HuH-7.5 (cell line): ENCODE measurements at regions not wholly inside any gene's neighbourhood (a gene's known extent, or its start where the extent isn't known, plus 50 kb on each side); places are given as distances from the start of the nearest gene placed in this dataset.
A peak's percentile ranks its signal among the peaks of the same experiment; 100 is the strongest.

Experiments used
- DNase-seq: peaks from one replicate; pipeline ENCODE4 v3.0.0; 2011; ENCODE audit warnings: low spot score

DNA sequence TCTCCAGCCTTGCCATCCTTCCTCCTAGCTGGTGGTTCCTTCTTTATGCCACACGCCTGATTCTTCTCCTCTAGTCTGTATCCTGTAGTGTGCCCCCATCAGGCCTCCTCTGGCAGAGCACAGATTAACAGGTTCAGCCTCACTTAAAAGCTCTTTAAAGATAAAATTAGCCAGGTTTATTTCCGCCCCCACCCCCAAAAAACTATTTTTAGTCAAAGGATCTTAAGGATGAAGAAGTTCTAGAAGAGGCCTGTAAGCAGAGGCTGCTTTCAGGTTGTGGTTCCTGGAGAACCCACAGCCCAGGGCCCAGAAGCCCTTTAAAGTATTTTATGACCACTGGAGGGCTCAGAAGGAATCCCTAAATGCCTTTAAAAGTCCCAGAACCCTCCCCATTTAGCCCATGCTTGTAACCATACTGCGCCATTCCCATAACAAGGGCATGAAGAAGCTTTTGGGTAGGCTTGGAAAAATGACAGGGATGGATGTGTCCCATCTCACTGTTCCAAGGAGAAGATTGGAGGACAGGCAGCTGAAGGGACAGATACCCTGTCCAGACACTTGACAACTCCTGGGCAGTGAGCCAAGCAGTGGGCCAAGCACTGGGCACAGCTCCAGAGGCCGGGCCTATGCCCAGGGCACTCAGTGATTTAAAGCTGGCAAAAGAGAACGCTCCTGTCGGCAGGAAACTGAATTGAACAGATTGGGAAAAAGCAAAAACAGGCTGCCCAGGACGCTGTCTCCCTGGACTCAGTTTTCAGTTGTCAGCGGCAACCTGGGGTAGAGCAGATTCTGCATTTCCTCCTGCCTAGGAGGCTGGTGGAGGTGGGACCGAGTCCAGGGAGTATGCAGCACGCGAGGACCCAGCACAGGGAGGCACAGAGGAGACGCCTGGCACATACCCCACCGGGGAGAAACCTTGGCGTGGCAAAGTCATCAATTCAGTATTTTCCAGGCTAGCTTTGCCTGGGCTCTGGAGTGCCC lies 106.3 kb upstream of the SSBP2 start:
- DNase-seq: no peak

GRCh38 chr5:81855591-81855990 lies 104.7 kb upstream of the SSBP2 start:
- no peak for DNase-seq

DNA sequence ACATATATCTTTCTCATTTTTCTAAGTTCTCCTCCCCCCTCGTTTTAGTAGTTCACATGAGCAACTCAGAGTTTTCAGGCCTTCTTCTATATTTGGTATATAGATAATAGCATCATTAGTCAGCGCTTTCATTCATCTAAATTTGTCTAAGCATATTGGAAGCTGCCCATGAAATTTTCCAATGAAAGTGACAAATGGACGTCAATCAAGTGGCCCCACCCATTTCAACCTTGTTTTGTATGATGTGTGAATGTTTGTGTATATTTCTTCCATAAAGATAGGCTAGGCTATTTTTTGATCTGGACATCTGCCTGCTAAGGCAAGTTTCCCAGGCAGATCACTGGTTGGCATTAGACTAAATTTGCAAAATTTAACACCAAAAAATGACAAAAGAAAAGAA lies 104.0 kb upstream of the SSBP2 start:
- no peak for DNase-seq

- no peak for DNase-seq
Measured at GRCh38 chr5:81854485-81854884, 103.6 kb upstream of the SSBP2 start.

- no peak for DNase-seq
Measured at GRCh38 chr5:81853030-81853357, 102.1 kb upstream of the SSBP2 start.

GRCh38 chr5:81852291-81853029 lies 101.6 kb upstream of the SSBP2 start:
- no peak for DNase-seq

GRCh38 chr5:81851481-81852178 lies 100.7 kb upstream of the SSBP2 start:
- DNase-seq: peak; percentile 71

DNA sequence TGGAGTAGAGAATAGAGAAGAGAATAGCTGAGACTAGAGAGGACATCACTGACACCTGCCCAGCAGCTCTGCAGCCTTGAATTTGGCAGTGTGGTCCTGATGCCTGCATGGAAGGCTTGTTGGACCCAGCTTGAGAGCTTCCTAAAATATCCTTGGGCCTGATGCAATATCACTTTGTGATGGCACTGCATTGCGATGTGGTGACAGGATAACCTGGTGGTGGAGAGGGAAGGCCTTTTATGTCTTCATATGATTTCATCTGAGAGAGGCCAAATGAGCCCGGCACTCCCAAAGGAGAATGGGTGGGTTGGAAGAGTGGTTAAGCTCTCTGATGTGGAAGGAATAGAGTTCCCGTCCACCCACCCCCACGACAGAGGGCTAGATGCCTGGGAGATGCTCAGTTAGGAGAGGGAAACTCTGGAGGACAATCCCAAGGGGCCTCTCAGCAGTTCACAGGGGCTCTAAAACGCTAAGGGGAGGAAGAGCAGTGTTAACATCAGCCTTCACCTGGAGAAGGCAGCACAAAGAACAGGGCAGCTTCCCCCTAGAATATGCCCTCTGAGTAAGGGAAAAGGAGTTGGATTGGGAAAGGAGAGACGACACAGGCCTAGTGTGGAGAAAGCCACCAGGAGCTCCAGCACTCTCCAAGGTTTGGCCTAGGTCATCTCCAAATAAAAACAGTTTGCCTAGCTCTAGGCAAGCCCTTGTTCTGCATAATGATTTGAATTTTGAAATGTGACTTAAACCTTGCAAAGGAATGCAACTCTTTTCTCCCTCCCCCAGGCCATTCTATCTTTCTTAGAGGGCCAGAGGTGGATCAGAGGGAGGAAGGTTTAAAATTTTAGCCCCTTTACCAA lies 99.8 kb upstream of the SSBP2 start:
- DNase-seq: no peak

DNA sequence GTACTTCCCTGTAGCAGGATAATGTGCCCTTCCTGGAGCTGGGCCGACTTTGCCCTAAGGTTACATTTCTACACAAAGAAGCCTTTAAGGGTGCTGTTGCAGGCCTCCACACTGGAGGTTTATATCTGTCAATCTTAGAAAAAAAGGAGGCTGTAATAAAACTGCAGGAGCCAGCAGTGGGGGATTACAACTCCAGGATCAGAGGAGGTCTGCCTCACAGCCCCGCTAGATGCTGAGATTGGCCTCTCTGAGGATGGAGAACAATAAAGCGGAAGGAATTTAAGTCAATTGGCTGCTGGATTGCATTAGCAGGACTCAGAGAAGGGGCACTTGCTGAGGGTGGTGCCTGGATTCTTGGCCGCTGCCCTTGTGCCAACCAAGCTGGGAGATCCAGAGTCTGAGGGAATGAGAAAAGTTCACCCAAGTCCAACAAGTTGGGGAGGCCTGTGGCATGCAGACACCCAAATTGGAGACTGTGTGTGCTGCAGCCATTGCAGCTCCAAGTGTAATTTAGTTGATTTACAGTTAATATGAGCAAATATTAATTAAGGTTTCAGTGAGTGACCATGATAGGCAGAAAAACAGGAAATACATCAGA lies 99.0 kb upstream of the SSBP2 start:
- DNase-seq: no peak

GRCh38 chr5:81848362-81848880 lies 97.5 kb upstream of the SSBP2 start:
- DNase-seq: no peak

DNA sequence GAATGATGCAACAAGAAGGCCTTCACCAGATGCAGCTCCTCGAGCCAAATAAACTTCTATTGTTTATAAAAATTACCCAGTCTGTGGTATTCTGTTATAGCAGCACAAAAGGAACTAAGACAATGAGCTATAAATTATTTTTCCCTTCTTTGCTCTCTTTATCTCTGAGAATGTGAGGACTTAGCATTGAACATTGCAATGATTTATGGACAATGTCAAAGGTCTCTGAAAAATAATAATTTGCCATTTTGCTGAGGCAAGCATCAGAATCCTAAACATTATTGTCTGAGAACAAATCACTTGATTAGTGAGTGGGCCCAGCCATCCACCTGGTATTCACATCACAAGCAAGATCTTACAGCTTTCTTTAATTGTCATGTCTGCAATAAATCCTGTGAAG lies 95.4 kb upstream of the SSBP2 start:
- no peak for DNase-seq

DNA sequence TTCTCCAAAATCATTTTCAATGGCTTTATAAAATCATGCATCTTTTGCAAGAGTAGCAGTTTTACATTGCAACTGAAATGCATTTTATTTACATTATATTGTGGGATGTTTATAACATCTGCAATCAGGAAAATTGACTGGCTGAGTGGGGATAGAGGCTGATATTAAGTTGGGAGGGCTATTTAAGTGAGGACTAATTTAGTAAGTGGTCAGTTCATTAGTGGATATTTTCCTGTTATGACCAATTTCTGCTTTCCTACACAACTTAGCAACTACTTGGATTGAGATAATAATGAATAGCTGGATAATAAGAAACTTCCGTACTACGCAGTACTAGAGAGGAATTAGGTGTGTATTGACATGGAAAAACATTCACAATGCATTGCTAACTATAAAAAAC lies 92.9 kb upstream of the SSBP2 start:
- no peak for DNase-seq

DNA sequence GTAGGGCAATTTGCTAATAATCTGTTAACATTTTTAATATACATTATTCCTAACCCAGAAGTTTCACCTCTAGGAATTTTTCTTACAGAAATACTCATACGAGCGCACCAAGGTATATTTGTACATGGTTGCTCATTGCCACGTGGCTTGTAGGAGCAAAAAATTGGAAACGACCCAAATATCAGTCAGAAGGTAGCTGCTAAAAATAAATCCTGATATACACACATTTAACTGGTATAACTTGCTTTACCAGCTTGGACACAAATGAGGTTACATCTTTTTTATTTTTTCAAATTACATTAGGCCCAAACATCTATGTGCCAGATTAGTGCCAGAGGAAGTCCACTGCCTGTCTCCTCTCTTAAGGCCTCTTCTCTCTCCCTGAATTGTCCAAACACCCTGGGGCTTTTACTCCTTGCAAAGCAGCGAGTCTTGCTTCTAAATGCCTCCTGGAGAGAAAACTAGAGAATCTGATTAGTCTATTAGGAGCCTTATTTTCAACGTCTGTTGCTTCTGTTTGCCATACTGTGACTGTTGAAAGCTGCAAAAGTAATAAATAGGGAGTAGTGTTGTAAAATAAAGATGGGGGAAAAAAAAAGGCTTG lies 92.0 kb upstream of the SSBP2 start:
- DNase-seq: no peak

DNA sequence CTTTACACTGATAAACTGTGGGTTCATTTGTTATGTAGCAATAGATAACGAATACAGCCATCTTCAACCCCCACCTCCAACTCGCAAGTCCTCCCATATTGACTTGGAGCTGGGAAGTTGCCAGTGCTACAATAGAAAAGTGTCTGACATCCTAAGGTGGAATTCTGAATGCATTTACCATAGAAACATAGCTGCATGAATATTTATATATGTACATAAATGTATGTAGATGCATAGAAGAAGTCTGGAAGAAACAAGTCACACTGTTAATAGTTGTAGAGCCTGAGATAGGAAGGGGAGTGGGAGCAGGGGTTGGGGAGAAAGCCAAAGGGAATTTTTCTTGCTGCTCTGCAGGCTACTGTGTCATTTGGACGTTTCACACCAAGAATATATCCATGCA lies 88.1 kb upstream of the SSBP2 start:
- DNase-seq: no peak

DNA sequence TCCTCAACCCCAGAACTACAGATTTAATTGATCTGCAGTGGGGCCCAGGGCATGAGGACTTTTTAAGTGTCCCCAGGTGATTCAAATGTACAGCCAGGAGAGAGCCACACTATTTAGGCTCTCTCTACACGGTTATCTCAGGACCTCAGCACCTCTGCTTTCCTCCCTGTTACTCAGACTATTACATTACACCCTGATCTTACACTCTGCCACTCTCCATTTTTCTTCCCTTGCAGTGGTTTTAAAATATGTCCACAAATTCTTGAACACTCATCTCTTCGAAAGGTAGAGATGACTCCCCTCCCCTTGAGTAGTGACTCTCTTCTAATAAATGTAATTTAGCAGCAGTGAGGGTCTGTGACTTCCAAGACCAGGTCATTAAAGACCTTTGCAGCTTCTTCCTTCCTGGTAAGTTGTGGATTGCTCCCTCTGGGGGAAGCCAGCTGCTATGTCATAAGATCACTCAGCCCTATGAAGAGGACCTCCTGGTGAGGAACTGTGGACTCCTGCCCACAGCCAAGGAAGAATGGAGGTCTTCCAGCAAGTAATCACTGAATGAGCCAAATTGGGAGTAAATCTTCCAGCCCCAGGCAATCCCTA lies 87.5 kb upstream of the SSBP2 start:
- no peak for DNase-seq

DNA sequence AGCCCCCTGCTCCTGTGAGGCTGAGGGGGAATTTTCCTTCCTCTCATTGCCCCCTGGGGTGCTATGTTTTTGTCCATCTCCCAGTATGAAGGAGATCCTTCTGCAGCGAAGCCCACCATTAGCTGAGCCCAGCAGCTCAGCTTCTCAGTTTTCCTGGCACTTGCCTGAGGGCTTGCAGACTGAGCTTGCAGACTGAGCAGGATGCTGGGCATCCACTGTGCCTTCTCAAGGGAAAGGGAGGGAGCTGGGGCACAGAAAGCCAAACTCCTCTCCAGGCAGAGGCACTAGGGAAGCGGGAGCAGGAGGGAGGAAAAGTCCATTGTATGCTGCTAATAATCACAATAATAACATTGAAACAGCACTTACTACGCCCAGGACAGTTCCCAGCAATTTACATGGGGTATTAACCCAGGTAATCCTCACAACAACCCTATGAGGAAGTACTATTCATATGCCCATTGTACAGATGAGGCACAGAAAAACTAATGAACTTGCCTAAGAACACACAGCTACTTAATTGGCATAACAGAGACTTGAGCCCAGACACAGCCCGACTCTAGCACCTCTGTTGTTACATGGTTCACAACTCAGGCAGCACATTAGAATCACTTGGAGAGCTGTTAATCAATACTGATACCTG lies 86.9 kb upstream of the SSBP2 start:
- no peak for DNase-seq

DNA sequence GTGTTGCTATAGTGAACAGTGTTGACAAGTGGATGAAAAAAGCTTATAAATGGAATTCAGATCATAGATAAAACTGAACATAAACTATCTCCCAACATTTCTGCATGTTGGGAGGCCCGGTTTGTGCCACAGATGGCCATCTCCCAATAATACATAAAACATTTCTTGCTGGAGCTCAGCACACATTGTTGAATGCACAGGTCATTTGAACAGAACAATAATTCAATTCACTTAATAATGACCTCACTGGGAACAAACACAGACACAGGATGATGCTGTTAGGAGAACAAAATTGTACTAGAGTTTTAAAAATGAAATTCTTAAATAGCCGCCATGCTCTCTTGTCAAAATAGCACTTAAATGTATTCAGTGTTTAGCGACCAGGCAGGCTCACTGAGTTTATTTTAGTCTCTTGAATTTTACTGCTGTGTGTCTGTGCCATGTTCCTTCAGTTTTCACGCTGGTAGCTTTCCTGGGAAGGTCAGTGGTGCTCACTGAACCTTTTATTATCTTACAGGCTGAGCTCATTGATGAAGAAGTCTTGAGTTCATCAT lies 85.0 kb upstream of the SSBP2 start:
- no peak for DNase-seq

- no peak for DNase-seq
Measured at GRCh38 chr5:81834021-81834660, 83.2 kb upstream of the SSBP2 start.

- no peak for DNase-seq
Measured at GRCh38 chr5:81830596-81830995, 79.7 kb upstream of the SSBP2 start.
